ENCODE measurements at regions not wholly inside any gene's neighbourhood (a gene's known extent, or its start where the extent isn't known, plus 50 kb on each side); places are given as distances from the start of the nearest gene placed in this dataset.

GRCh38 chr4:44842531-44842930 is 116.2 kb upstream of the GNPDA2 start:
- DNase-seq (ENCODE audit: low spot score), result no peak

- no peak for DNase-seq (ENCODE audit: low spot score)
Observed at GRCh38 chr4:44817930-44818329, 91.6 kb upstream of the GNPDA2 start.

- DNase-seq (ENCODE audit: low spot score), result no peak
Observed at GRCh38 chr4:44806071-44806470, 79.7 kb upstream of the GNPDA2 start.

- no peak for DNase-seq (ENCODE audit: low spot score)
Observed at GRCh38 chr4:44804301-44804700, 77.9 kb upstream of the GNPDA2 start.

- no peak for DNase-seq (ENCODE audit: low spot score)
Observed at GRCh38 chr4:44801384-44801783, 75.0 kb upstream of the GNPDA2 start.

GRCh38 chr4:44791831-44792230 is 65.5 kb upstream of the GNPDA2 start:
- no peak for DNase-seq (ENCODE audit: low spot score)

- no peak for DNase-seq (ENCODE audit: low spot score)
Observed at GRCh38 chr4:44777115-44777514, 50.8 kb upstream of the GNPDA2 start.

Small RNA genes in the stretch of these regions (small RNA-seq; reads per million reads assigned to genes)
- 0 reads per million in 2 experiments for gene RNU6-931P
